ENCODE measurements at regions not wholly inside any gene's neighbourhood (a gene's known extent, or its start where the extent isn't known, plus 50 kb on each side); places are given as distances from the start of the nearest gene placed in this dataset.
"Not testable (repeated sequence)": the region's sequence is repeated elsewhere in the genome, so short reads cannot be mapped to it uniquely, and the experiment has no call there.

DNA sequence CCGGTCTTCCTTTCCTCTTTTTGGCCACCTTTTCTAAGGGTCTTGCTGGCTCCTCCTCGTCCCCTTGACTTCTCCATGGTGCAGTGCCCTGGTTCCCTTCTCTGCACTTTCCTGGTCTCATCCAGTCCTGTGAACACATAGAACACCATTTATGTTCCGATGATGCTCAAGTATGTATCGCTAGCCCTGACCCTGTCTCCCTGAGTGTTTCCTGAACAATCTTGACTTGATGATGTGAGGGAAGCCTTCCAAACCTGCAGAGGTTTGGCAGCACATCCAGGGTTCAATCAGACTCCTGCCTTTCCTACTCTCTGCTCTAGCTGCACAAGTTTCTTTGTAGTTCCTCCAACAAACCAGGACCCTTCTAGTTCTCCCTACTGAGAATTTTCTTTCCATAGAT lies 132.1 kb downstream of the RGPD3 start:
- Histone ChIP-seq H3K4me3 (ENCODE audit: low read length) (no peak overlapping the region), H3K9ac (ENCODE audit: low read length) (no peak overlapping the region), H3K27me3 (ENCODE audit: insufficient read depth, low read depth, low read length) (no peaks in the 10 kb centered on the region), H3K79me2 (replicated peaks; ENCODE audit: insufficient read depth, low read length) (no peaks in the 10 kb centered on the region), H3F3A (ENCODE audit: insufficient read depth, low read length, poor library complexity, severe bottlenecking) (no peaks in the 10 kb centered on the region), H3K4me2 (ENCODE audit: low read length) (no peak overlapping the region), H3K9me2 (ENCODE audit: insufficient read depth, low read length) (no peaks in the 10 kb centered on the region), H3K27ac (ENCODE audit: low read length) (no peak overlapping the region), H3K36me3 (ENCODE audit: insufficient read depth, low read length) (no peaks in the 10 kb centered on the region), H3K9me3 (ENCODE audit: low read length) (no peaks in the 10 kb centered on the region), H4K20me1 (ENCODE audit: insufficient read depth) (no peaks in the 10 kb centered on the region), H2AFZ (ENCODE audit: low read depth, low read length) (no peak overlapping the region)
- TF ChIP-seq TAF1 (IDR thresholded peaks at IDR 0.05; ENCODE audit: low read depth) (no peak), EP300 (conservative IDR thresholded peaks at IDR 0.05; ENCODE audit: poor library complexity, severe bottlenecking) (no peak), POLR2AphosphoS5 (IDR thresholded peaks at IDR 0.05) (no peak), CTCF (IDR thresholded peaks at IDR 0.05; ENCODE audit: poor library complexity, severe bottlenecking) (no peak), RAD21 (conservative IDR thresholded peaks at IDR 0.05) (no peak), MXI1 (conservative IDR thresholded peaks at IDR 0.05; ENCODE audit: poor library complexity, severe bottlenecking) (no peak), EZH2 (IDR thresholded peaks at IDR 0.05; ENCODE audit: borderline replicate concordance, insufficient read depth, low read length, poor library complexity, severe bottlenecking) (no peak), SMC3 (conservative IDR thresholded peaks at IDR 0.05; ENCODE audit: poor library complexity) (no peak), REST (IDR thresholded peaks at IDR 0.05; ENCODE audit: borderline replicate concordance) (no peak)

DNA sequence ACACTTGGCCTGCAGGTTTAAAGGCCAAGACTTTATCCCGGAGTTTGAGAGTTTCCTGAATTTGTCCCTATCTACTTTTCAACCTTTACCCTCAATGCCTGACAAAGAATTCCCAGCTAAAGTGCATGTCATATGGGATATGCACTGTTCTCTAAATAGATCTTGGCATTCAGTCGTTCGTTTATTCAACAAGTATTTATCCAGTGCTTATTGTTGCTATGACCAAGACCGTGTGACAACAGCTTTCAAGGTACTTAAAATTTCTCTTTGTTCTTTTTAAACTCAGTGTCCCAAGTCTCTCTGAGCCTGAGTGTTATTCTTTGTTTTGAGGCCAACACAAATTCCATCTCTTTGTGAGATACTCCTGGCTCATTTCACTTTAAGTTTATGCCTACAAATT lies 133.4 kb downstream of the RGPD3 start:
- no peaks in the 10 kb centered on the region for H3F3A ChIP-seq (ENCODE audit: insufficient read depth, low read length, poor library complexity, severe bottlenecking)
- no peak overlapping the region for H3K4me2 ChIP-seq (ENCODE audit: low read length)
- no peak overlapping the region for H3K27ac ChIP-seq (ENCODE audit: low read length)
- H2AFZ ChIP-seq (ENCODE audit: low read depth, low read length) = no peak overlapping the region
- H3K9me3 ChIP-seq (ENCODE audit: low read length) = no peaks in the 10 kb centered on the region
- TF ChIP-seq TAF1 (IDR thresholded peaks at IDR 0.05; ENCODE audit: low read depth) (no peak), CTCF (IDR thresholded peaks at IDR 0.05; ENCODE audit: poor library complexity, severe bottlenecking) (no peak), REST (IDR thresholded peaks at IDR 0.05; ENCODE audit: borderline replicate concordance) (no peak), EP300 (conservative IDR thresholded peaks at IDR 0.05; ENCODE audit: poor library complexity, severe bottlenecking) (no peak), POLR2AphosphoS5 (IDR thresholded peaks at IDR 0.05) (no peak), RAD21 (conservative IDR thresholded peaks at IDR 0.05) (no peak), EZH2 (IDR thresholded peaks at IDR 0.05; ENCODE audit: borderline replicate concordance, insufficient read depth, low read length, poor library complexity, severe bottlenecking) (no peak), SMC3 (conservative IDR thresholded peaks at IDR 0.05; ENCODE audit: poor library complexity) (no peak), MXI1 (conservative IDR thresholded peaks at IDR 0.05; ENCODE audit: poor library complexity, severe bottlenecking) (no peak)
- no peaks in the 10 kb centered on the region for H3K36me3 ChIP-seq (ENCODE audit: insufficient read depth, low read length)
- H3K27me3 ChIP-seq (ENCODE audit: insufficient read depth, low read depth, low read length) = no peaks in the 10 kb centered on the region
- H4K20me1 ChIP-seq (ENCODE audit: insufficient read depth) = no peaks in the 10 kb centered on the region
- no peaks in the 10 kb centered on the region for H3K79me2 ChIP-seq (replicated peaks; ENCODE audit: insufficient read depth, low read length)
- H3K9me2 ChIP-seq (ENCODE audit: insufficient read depth, low read length) = no peaks in the 10 kb centered on the region
- no peak overlapping the region for H3K4me3 ChIP-seq (ENCODE audit: low read length)
- H3K9ac ChIP-seq (ENCODE audit: low read length) = no peak overlapping the region

GRCh38 chr2:106333253-106333873 lies 134.8 kb downstream of the RGPD3 start:
- not testable (repeated sequence) for H3K27me3 ChIP-seq (ENCODE audit: insufficient read depth, low read depth, low read length)

More at GRCh38 chr2:106333253-106333873, 134.8 kb downstream of the RGPD3 start:
- H3K9me2 ChIP-seq (ENCODE audit: insufficient read depth, low read length); H3K9me3 ChIP-seq (ENCODE audit: low read length); H3F3A ChIP-seq (ENCODE audit: insufficient read depth, low read length, poor library complexity, severe bottlenecking); H3K27ac ChIP-seq (ENCODE audit: low read length); H3K9ac ChIP-seq (ENCODE audit: low read length); H3K4me3 ChIP-seq (ENCODE audit: low read length); H3K36me3 ChIP-seq (ENCODE audit: insufficient read depth, low read length); H3K79me2 ChIP-seq (replicated peaks; ENCODE audit: insufficient read depth, low read length); H4K20me1 ChIP-seq (ENCODE audit: insufficient read depth); H3K4me2 ChIP-seq (ENCODE audit: low read length); H2AFZ ChIP-seq (ENCODE audit: low read depth, low read length): not testable (repeated sequence)

Measured in neural cell (in vitro differentiated cells).